Hematopoietic multipotent progenitor cell treated with erythropoietin and hydrocortisone succinate and interleukin-3 and kit ligand, for 6 days (in vitro differentiated cells): ENCODE measurements at regions not wholly inside any gene's neighbourhood (a gene's known extent, or its start where the extent isn't known, plus 50 kb on each side); places are given as distances from the start of the nearest gene placed in this dataset.
"Not testable (repeated sequence)": the region's sequence is repeated elsewhere in the genome, so short reads cannot be mapped to it uniquely, and the experiment has no call there.

ENCODE experiments used
- DNase-seq: peaks from one replicate; pipeline ENCODE4 v3.0.0-alpha.2; 2015

DNA sequence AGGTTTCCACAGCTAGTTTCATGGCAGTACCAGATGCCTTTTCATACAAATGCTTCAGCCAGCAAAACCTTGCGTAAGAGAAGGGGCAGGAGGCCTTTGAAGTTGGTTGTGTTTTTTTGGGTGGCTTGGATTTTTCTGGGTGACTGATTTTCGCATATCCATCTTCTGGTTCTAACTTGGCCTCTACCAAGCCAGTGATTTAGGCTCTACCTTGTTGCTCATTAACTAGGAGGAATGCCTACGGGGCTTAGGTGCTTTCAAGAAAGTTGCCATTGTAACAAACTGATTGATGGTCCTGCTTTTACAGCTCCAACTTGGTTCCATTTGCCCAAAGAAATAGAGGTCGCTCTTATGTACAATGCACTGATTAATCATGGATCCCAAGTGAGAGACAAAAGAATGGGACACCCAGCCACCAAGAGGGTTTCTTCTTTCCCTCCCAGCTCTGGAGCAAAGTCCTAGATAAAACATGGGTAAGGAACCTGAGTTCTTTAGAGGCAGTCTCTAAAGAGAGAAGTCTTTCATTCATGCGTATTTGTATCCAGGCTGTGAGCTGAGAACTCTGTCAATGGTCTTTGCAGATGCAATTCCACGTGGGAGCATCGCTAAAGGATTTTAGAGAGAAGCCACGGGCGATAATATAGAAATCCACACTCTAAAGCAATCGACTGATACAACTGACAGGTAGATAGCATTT is 92.1 kb upstream of the FGFR2 start:
- no peak for DNase-seq

DNA sequence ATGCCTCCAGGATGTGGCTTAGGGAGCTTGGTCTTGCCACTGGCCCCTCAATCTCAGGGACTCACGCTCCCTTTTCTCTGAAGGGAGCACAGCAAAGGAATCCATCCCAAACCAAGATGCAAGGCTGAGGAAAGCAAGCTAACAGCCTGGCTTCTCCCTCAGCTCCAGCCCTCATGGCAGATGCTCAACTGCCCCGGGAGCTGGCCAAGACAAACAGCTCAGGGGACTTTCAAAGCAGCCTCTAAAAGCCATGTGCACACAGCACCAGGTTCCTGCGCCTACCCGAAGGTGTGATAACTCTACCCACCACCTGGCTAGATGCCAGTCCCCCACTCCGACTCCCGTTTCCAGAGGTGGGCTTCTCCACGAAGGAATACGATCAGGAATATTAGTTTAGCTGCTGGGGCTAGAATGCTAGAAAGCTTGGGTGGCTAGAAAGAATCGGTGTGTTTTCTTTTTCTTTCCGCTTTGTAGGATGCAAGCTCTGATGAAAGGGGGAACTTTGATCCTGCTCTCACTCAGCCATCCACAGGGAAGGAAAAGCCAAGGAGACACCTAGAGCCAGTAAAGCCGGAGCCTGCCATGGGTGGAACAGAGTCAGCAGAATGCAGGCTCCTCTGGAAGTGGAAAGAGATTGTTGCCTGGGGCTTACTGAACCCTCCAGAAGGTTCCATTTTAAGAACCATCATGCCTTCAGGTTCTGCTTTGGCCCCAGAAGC is 89.0 kb upstream of the FGFR2 start:
- DNase-seq, result no peak

DNA sequence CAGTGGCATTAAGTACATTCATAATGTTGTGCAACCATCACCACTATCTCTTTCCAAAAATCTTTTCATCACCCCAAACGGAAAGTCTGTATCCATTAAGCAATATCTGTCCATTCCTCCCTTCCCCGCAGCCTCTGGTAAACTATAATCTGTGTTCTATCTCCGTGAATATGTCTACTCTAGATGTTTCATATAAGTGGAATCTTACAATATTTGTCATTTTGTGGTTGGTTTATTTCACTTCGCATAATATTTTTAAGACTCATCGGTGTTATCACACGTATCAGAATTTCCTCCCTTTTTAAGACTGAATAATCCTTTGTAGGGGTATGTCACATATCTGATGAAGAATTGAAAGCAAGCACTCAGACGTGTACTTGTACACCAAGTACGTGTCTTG is 86.0 kb upstream of the FGFR2 start:
- peak; percentile 48 for DNase-seq

DNA sequence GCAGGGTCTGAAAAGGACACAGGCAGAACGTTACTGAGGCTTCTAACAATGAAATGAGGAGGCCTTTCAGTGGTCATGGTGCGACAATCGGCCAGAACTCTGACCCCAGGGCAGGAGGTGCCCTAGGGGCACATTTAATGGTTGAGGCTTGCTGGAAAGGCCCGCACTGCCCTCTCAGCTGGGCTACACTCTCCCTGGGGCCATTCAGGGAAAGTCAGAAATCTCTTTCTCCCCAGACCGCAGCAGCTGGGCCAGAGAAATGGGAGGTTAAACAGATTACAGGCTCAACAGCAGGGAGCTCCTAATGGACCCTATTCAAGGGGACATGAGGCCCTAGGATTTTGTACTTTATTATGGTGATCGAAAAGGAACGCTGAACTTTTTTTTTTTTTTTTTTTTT is 85.6 kb upstream of the FGFR2 start:
- no peak for DNase-seq

DNA sequence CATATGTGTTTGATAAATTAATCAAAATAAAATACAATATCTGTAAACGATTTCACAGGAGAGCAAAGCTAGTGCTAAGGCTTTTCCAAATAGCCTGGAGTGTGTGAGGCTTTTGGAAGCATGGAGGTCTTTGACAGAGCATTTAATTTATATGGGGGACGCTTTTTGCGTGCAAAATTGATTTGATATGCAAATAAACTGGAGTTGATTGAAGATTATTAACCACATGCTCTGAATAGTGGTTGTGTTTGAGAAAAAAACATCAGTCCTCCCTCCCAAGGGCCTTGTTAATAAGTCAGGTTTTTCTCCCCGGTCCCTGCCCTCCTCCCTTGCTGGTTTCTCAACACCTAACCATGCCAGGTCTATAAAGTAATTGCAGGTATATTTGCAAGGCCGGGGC is 85.1 kb upstream of the FGFR2 start:
- DNase-seq, result no peak

DNA sequence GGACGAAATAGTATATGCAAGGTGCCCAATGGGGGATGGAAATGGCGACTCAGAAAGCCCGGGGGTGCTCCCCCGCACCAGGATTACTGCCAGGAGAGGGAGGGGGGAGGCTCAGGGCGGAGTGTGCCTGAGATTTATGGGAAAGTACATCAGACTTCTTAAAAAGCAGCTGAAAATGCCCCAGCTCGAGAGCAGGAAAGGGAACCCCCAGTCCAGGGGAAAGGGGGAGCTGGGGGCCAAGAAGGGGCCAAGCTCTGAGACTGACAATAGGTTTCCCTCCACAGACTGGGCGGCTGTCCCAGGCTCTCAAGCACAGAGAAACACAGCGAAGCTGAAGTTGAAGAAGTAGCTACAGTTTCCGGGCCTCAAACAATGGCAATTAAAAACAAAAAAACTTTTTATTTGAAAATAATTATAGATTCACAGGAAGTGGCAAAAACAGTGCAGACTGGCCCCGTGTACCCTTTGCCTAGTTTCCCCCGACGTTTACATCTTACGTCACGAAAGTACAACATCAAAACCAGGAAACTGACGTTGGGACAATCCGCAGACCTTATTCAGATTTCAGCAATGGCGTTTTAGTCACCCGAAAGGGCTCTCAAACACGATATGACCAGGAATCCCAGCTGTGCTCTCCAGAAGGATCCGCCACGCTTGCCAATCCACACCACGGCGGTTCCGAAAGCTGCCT is 83.9 kb upstream of the FGFR2 start:
- DNase-seq, result no peak

DNA sequence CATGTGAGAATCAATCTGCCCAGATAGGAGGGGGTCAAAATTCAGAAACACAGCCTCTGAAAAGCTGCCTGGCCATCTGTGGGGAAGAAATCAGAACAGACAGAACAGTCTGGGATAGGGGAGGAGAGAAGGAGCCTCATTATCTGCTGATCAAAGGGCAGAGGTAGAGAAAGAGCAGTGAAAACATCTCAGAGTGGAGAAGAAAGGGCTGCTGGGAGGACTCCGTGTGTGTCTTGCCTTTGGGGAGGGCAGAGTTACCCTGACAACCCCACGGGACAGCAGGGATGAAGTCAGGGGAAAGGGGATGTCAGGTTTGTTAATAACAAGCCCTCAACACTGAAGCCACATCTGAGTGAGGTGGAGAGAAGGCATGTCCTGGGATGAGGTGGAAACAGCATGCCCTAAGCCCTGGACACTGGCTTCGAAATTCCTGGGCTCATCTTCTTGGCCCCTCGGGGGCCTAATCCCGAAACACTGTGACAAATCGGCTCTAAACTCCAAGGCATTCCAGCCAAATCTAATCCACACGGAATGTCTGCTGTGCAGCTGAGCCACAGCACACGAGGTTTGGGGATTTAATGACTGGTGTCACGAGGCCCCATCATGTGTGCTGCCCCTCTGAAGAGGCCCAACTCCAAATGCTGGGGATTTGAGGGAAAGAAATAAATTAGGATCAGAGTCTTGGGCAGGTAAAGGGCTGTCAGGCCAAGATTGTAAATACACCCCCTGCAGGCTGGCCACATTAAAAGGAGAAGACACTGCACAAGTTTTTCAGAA is 82.8 kb upstream of the FGFR2 start:
- no peak for DNase-seq

DNA sequence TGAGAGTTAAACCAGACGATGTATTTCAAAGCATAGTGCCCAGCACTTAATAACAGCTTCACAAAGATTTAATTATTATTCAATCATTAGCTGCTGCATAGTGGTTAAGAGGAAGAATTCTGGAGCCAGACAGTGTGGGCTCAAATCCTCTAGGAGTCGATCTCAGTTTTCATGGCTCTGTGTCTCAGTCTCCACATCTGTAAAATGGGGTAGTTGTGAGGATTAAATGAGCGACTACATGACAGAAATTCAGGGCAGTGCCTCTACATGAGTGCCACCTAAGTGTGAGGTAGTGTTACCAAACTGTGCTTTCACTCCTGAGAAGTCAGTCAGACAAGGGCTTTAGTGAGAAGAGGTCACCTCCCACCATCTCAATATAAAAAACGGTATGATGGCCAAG is 81.7 kb upstream of the FGFR2 start:
- DNase-seq, result no peak

DNA sequence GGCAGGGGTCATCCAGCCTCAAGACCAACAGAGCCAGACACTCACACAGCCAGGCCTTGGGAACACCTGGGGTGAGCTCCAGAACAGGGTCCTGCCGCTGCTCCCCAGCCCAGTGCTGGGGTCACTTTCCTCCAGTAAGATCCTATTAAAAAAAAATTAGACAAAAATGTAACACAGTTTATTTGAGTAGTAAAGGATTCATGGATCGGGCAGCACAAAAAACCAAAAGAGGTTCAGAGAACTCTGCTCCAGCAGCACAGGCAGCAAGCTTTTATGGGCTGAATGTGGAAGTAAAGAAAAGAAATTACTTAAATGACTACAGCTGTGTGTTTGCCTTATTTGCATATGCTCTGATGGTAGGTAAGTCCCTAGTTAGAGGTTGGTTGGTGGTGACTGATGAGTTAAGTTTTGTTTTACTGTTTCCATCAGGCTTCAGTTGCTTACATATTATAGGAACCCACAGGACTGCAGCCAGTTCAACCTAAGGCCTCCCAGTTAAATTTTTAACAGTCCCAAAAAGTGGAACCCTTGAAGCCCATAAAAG is 80.5 kb upstream of the FGFR2 start:
- DNase-seq, result no peak

DNA sequence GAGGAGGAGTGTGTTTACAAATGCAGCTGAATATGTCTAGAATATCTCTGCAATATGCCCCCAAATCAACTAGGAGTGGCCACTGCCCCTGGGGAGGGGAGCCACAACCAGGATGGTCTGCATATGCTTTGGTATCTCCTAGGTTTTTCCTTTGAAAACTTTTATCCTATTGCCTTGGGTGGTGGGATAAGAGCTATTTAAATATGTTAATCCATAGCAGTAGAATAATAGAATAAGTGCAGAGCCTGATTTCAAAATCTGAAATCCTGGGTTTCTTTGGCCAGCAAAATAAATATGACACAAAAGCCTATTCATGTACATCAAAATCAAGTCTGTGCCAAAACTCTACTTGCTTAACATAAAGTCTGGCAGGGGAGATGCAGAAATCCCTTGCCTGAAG is 79.6 kb upstream of the FGFR2 start:
- DNase-seq, result no peak

DNA sequence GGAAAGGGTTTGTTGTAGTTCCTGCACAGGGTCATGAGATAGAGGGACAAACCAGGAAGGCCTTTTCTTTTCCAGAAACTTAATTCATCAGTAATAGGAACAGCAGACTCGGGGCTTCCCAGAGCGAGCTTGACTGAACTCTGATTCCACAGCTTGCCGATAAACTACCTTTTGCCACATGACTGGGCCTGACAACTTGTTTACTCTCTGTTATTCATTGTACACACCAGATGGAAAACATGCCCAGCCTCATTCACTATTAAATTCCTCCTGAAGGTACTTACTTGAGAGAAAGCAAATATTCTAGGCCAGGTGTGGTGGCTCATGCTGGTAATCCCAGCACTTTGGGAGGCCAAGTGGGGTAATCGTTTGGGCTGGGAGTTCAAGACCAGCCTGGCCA is 77.1 kb upstream of the FGFR2 start:
- DNase-seq, result no peak

DNA sequence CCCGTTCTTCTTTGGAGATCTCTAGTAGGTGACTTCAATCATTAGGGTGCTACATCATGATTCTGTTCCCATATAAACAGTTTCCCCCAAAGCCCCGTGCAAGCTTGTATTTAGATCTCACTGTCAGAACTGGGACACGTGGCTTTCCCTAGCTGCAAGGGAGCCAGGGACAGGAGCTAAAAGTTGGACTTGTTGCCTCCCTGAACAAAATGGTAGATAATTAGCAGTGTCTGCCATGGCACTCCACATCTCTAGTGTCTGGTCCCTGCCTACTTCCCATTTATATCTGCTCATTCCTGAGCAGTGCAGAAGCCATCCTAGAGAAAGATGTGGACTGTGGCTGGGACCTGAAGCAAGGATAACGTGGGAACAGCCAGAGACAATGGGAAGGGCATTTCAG is 76.6 kb upstream of the FGFR2 start:
- no peak for DNase-seq

DNA sequence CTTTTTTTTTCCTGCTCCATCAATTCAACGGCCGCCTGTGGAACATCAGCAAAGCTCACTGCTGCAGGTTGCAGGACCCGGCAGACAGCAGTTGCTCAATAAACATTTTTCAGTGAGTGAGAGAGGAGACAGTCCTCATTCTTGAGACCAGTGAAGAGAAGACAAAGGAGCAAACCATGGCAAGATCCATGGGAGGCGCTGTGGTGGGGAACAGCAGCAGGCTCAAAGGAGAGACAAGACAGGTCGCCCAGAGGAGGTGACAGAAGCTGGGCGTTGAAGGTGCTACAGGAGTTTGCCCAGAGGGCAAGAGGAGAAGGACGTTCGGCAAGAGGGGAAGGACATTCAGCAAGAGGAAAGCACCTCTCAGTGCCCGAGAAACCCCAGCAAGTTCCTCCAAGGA is 74.5 kb upstream of the FGFR2 start:
- no peak for DNase-seq

DNA sequence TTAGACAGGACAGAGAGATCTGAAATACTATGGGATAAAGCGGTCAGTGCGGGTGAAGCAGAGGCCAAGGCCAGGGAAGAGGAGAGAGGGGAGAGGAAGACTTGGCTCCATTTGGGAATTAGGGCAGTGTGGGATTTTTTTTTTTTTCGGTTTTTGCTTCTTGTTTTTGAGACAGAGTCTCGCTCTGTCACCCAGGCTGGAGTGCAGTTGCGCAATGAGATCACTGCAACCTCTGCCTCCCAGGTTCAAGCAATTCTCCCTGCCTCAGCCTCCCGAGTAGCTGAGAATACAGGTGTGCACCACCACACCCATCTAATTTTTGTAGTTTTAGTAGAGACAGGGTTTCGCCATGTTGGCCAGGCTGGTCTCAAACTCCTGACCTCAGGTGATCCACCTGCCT is 71.6 kb upstream of the FGFR2 start:
- not testable (repeated sequence) for DNase-seq

DNA sequence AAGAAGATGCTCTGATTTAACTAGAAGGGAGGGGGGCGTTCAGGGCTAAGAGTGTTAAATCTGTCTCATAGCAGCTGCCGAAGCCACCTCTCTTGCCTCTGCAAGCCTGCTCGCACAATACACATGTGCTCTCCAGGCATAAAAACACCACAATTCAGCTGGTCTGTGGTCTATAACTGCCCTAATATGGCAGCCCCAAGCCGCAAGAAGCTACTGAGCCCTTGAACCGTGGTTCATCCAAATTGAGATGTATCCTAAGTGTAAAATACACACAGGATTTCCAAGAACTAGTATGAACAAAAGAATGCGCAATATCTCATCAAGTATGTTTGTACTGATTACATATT is 70.8 kb upstream of the FGFR2 start:
- no peak for DNase-seq

DNA sequence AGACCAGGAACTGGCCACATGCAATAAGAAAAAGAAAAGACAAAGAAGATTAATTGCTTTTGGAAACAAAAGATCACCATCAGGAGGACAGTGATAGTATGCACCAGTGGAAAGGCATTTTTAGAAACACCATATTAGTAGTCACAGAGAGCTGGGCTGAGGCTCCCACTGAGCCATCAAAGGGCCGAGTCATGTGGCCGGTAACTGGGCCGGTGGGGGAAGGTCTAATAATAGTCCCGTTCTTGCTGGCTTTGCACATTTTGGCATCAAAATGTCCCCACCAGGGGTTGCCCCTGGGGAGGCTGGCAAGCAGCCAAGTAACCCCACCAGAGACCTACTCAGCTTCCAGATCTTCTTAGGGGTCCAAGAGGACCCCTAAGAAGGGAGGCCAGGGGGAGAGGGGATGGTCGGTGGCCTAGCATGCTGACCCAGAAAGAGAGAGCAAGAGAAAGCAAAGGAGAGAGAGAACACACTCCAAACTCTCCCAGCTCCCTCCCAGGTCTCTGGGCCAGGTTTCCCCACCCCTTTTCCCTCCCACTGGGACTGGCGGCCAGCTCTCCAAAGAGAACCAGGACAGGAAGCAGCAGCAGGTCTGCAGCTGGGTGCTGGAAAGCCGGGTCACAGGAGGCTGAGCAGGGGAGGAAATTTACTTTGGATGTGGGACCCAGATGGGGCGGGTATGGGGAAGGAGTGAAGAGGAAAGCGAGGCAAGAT is 70.2 kb upstream of the FGFR2 start:
- DNase-seq, result no peak

DNA sequence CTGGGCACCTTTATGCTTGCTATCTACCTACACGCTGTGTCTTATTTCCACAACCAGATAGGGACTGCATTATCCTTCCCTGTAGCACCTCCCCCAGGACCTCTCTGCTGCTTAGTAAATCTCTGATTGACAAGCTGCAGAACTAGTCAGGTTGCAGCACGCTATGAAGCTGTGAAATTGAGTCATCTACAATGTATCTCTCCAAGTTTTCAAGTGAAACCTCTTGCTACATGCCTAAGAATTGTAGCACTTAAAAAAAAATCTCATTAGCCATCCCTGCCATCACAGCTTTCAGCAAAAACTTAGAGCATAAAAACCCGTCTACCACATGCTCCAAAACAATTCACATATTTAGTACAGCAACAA is 69.7 kb upstream of the FGFR2 start:
- no peak for DNase-seq

DNA sequence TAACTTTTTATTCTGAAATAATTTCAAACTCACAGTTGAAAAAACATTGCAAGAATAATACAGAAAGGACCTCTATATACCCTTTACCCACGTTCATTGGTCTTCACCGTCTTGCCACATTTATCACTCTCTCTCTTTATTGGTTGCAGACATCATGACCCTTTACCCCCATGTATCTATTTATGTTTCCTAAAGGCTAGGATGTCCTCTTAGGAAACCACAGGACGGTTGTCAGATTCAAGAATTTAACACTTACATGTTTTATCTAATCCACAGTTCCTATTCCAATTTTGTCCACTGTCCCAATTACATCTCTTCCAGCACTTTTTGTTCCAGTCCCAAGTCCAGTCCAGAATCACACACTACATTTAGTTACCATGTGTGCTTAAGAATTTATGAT is 67.6 kb upstream of the FGFR2 start:
- no peak for DNase-seq

DNA sequence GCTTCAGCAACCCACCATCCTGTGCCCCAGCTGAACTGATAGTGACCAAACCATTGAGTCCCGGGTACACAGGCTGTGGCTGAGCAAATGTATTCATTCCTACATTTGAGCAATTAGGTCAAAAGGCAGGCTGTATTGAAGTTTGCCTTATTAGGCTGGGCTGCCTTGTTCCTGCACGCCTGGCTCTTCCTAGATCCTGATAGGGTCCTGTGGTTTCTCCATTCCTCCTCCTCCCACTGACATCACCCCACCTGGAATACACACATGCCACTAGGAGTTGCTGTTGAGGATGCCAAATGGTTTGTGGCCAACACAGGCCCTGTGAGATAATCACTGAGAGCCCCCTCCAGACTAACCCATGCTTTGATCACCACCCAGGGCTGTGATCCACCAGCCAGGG is 66.4 kb upstream of the FGFR2 start:
- DNase-seq, result no peak

DNA sequence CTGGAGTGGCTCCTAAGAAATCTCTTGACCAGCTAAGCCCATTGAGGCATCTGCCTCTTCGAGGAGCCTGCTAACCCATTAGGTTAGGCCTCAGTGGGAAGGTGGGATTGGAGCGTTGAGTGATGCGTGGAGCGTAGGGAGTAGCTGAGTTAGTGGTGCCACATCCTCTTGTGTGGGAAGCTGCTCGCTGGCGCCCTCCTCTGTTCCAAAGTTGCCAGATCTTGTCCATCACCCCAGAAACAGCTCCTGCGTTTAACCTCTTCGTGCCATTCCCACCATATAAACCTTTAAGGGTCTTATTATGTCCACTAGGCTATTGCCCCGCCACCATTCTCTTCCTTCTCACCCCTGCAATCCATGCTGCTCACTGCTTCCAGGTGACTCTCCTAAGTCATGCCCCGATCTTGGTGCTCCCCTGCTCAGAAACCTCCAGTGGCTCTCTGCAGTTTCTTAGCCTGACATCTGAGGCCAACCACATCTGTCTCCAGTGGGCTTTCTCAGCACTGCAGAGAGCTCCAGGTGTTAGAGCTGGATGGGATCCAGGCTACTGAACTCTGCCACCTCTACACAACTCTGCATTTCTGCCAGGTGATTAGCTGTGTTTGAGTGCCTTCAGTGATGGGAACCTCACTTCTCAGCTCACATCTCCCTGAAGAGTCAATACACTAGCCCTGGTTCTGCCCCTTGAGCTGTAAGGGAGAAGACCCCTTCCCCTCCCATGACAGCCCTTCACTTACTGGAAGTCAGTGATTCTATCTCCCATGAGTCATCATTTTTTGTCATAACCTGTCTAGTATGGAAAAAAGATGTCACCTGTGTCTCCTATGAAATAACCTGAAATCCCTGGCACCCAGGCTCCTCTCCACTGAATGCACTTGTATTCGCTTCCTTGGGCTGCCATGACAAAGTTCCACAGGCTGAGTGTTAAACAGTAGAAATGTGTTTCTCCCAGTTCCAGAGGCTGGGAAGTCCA is 65.0 kb upstream of the FGFR2 start:
- DNase-seq, result peak; percentile 10

DNA sequence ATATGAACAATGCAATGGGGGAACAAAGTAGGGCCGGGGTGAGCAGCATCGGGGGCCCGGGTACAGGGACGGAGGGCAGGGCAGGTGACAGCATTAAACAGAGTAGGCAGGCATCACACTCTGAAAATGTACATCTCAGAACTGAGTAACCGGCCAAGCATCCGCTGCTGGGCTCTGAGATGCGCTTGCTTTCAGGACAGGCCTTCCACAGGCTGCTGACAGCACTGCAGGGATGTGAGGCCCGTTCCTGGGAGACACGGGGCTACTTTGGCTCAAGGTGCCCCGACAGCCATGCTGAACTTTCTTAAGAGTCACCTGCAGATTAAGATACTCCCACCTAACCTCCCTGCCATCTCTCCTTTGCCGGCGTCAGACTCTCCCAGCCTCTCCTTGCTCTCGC is 64.3 kb upstream of the FGFR2 start:
- no peak for DNase-seq

DNA sequence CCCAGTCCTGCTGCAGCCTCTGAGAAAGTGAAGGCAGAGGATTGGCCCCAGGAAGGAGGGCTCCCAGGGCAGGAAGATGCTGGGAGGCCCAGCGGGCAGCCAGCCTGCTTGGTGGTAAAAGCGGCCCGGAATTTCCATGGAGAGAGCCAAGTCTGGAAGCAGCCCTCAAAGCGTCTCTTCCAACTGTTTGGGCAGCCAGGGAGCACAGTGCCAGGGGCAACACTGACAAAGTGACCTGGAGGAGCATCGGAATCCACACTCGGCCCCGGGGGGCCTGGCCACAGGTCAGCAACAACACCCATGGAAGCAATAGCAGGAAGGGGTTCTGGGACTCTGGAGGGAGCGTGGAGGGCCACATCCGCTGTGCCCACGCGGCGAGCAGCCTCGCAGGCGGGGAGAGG is 63.2 kb upstream of the FGFR2 start:
- no peak for DNase-seq
